ENCODE measurements at regions not wholly inside any gene's neighbourhood (a gene's known extent, or its start where the extent isn't known, plus 50 kb on each side); places are given as distances from the start of the nearest gene placed in this dataset.

- ChIA-PET POLR2A (no interaction called here), CTCF (interaction anchor here (1.0 kb wide), 1 partner anchor 826 kb away, joined by 3 read pairs; the partner anchor contains the start of gene BDNF)
- H3K9me3 Mint-ChIP-seq = peaks cover 7% of the 10 kb centered on the region
- intact Hi-C loops (cut with micrococcal nuclease) = no loop called here
- DNase-seq = no peak
- no peaks in the 10 kb centered on the region for H3K36me3 Mint-ChIP-seq (ENCODE audit: low read depth)
- H3K27ac Mint-ChIP-seq = no peak overlapping the region
- H3K27me3 Mint-ChIP-seq = no peaks in the 10 kb centered on the region
- no peaks in the 10 kb centered on the region for H3K4me1 Mint-ChIP-seq
- no peak for ATAC-seq (ENCODE audit: low read depth)
- TF ChIP-seq, protein P1, sequence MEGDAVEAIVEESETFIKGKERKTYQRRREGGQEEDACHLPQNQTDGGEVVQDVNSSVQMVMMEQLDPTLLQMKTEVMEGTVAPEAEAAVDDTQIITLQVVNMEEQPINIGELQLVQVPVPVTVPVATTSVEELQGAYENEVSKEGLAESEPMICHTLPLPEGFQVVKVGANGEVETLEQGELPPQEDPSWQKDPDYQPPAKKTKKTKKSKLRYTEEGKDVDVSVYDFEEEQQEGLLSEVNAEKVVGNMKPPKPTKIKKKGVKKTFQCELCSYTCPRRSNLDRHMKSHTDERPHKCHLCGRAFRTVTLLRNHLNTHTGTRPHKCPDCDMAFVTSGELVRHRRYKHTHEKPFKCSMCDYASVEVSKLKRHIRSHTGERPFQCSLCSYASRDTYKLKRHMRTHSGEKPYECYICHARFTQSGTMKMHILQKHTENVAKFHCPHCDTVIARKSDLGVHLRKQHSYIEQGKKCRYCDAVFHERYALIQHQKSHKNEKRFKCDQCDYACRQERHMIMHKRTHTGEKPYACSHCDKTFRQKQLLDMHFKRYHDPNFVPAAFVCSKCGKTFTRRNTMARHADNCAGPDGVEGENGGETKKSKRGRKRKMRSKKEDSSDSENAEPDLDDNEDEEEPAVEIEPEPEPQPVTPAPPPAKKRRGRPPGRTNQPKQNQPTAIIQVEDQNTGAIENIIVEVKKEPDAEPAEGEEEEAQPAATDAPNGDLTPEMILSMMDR (IDR thresholded peaks at IDR 0.05) = no peak
- H3K4me3 Mint-ChIP-seq = no peak overlapping the region
Measured at GRCh38 chr11:28525636-28526405, 417.6 kb downstream of the METTL15 start.

GRCh38 chr11:28524098-28524497 is 415.9 kb downstream of the METTL15 start:
- no peak for ATAC-seq (ENCODE audit: low read depth)
- Mint-ChIP-seq H3K27me3 (no peaks in the 10 kb centered on the region), H3K9me3 (peaks cover 7% of the 10 kb centered on the region), H3K4me1 (no peaks in the 10 kb centered on the region), H3K4me3 (no peak overlapping the region), H3K36me3 (ENCODE audit: low read depth) (no peaks in the 10 kb centered on the region), H3K27ac (no peak overlapping the region)
- DNase-seq = no peak
- intact Hi-C loops (cut with micrococcal nuclease) = no loop called here
- ChIA-PET CTCF (no interaction called here), POLR2A (no interaction called here)
- TF ChIP-seq, protein P1 (IDR thresholded peaks at IDR 0.05) = no peak

DNA sequence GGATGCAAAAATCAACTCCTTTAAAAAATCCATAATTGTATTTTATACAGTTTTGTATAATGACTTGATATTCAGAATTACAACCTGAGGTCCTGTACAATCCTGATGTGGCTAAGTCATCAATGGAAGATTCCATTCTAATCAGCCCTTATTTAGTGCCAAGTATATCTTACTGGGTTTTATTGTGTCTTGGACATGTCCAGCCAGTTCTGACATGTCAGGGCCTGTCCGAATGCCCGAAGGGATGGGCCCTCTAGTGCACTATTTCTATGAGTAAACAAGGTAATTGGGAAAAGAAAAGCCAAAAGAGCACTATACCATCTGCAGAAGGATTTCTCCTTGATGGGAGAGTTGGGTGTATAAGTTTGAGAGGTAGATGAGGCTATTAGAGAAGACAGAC is 412.9 kb downstream of the METTL15 start:
- DNase-seq (no peak), ATAC-seq (ENCODE audit: low read depth) (no peak)
- ChIA-PET POLR2A (no interaction called here), CTCF (no interaction called here)
- Mint-ChIP-seq H3K4me1 (no peaks in the 10 kb centered on the region), H3K27ac (no peak overlapping the region), H3K27me3 (no peaks in the 10 kb centered on the region), H3K9me3 (peaks cover 5% of the 10 kb centered on the region), H3K36me3 (ENCODE audit: low read depth) (no peaks in the 10 kb centered on the region), H3K4me3 (no peak overlapping the region)
- intact Hi-C loops (cut with micrococcal nuclease) = no loop called here
- TF ChIP-seq, protein P1 (IDR thresholded peaks at IDR 0.05) = no peak

- DNase-seq (no peak), ATAC-seq (ENCODE audit: low read depth) (no peak)
- intact Hi-C loops (cut with micrococcal nuclease) = no loop called here
- Mint-ChIP-seq H3K4me3 (no peak overlapping the region), H3K27me3 (no peaks in the 10 kb centered on the region), H3K36me3 (ENCODE audit: low read depth) (no peaks in the 10 kb centered on the region), H3K4me1 (no peaks in the 10 kb centered on the region), H3K27ac (no peak overlapping the region), H3K9me3 (peaks cover 5% of the 10 kb centered on the region)
- TF ChIP-seq, protein P1 (IDR thresholded peaks at IDR 0.05) = no peak
- CTCF ChIA-PET = no interaction called here
- POLR2A ChIA-PET = no interaction called here
Measured at GRCh38 chr11:28520291-28520690, 412.1 kb downstream of the METTL15 start.

GRCh38 chr11:28518825-28519224 is 410.6 kb downstream of the METTL15 start:
- intact Hi-C loops (cut with micrococcal nuclease) = no loop called here
- no peaks in the 10 kb centered on the region for H3K9me3 Mint-ChIP-seq
- DNase-seq = no peak
- H3K4me1 Mint-ChIP-seq = no peaks in the 10 kb centered on the region
- no peak for ATAC-seq (ENCODE audit: low read depth)
- ChIA-PET CTCF (no interaction called here), POLR2A (no interaction called here)
- H3K27me3 Mint-ChIP-seq = no peaks in the 10 kb centered on the region
- H3K27ac Mint-ChIP-seq = no peak overlapping the region
- TF ChIP-seq, protein P1 (IDR thresholded peaks at IDR 0.05) = no peak
- H3K4me3 Mint-ChIP-seq = no peak overlapping the region
- no peaks in the 10 kb centered on the region for H3K36me3 Mint-ChIP-seq (ENCODE audit: low read depth)
